IPS-NIHi11 (cell line): ENCODE measurements at regions not wholly inside any gene's neighbourhood (a gene's known extent, or its start where the extent isn't known, plus 50 kb on each side); places are given as distances from the start of the nearest gene placed in this dataset.

Experiments
- DNase-seq: peaks from one replicate; pipeline ENCODE4 v3.0.0; 2012; ENCODE audit warnings: mixed read lengths, low spot score

- DNase-seq, result no peak
Measured at GRCh38 chr1:29646161-29646775, 409.9 kb downstream of the PTPRU start.

DNA sequence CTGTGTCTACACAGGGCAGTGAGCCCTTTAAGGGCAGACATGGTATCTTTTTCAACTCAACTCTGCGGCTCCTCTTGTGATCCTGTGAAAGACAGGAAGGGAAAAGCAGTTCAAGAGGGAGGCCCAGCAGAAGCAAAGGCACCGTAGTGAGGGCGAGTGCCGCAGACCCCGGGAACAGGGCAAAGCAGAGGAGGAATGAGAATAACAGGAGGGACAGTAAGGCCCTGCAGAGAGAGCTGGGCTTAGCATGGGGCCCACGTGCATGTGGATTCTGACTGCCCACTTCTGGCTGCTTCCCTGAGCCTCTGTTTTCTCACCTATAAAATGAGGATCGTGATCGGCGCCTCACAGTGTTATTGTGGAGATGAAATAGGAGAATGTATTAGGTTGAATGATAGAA is 409.3 kb downstream of the PTPRU start:
- DNase-seq, result no peak

- DNase-seq, result no peak
Measured at GRCh38 chr1:29644812-29645211, 408.5 kb downstream of the PTPRU start.

DNA sequence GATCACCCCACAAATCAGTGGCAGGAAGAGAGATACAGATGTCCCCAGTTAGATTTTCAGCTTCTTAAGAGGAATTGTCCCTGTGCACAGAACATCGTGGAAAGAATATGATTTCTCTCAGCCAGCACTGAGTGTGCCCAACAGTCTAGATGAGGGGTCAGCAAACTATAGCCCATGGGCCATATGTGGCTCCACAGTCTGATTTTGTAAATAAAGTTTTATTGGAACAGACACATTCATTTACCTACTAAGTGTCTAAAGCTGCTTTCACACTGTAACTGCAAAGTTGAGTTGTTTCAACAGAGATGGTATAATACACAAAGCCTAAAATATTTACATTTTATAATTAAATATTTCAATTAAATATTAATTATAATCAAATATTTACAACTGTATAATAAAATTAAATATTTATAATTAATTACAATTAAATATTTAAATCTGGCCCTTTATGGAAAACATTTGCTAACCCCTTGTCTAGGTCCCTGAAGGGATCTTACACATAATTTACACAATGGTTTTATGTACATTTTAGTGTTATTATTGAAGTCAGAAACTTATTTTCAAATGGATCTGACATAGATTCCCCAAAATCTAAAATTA is 407.6 kb downstream of the PTPRU start:
- DNase-seq, result no peak

- no peak for DNase-seq
Measured at GRCh38 chr1:29643281-29643680, 407.0 kb downstream of the PTPRU start.

DNA sequence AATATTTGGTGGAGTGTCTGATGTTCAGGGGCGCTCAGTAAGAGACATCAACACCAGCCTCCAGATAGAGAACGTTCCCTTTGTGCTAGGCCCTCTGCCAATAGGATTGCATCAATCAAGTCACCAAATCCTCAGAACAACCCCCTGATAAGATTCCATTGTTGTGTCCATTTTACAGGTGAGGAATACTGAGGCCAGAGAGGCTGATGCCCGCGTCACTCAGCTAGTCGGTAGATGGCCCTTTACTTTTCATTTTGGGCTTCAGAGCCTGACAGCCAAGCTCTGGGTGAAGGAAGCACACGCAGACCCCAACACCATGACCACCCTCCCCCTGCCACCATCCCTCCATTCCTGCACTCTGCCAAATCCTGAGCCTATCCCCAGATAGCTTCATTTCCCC is 406.2 kb downstream of the PTPRU start:
- DNase-seq, result no peak

DNA sequence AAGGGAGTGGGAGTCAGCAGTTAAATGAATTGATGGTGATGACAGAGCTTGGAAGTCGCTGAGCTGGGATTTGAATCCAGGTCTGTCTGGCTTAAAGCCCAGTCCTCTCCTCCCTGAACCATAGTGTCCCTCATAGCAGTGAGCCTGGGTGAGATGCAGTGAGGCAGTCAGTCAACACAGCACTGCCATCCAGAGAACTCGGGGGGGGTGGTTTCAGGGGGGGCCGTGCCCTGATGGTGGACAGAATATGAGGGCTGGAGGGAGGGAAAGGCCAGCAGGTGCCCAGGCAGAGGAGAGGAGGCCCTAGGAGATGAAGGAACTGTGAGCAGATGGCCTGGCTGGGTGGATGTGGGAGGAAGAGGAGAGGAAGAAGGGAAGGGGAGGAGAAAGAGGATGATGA is 405.6 kb downstream of the PTPRU start:
- DNase-seq, result no peak

GRCh38 chr1:29640428-29640785 is 404.1 kb downstream of the PTPRU start:
- no peak for DNase-seq

DNA sequence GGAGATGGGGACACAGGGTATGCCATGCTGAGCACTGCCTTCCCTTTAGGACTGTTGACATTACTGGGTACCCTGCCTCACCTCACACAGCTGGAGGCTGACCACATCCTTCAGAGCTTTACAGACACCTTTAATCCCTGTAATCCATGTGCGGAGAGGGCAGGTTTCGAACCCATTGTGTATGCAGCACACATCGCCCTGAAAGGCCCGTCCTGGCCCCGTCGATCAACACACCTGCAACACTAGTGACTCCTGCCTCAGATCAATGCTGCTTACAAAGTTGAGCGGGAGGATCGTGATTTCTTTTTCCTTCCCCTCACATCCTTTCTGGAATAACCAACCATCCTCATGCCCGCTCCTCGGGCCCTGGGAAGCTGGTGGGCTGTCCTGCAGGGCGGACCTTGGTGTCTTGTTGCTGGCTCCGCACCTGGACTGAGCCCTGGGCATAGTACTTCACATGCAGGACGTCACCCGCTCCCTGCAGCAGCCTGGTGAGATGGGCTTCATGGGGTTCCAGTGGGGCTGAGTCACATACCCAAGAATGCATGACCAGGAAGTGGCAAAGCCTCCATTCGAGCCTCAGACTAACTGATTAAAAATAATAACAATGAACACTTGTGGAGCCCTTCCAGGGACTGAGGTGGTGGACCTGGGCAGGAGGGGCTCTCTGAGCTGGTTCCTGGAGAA is 403.6 kb downstream of the PTPRU start:
- DNase-seq, result no peak

DNA sequence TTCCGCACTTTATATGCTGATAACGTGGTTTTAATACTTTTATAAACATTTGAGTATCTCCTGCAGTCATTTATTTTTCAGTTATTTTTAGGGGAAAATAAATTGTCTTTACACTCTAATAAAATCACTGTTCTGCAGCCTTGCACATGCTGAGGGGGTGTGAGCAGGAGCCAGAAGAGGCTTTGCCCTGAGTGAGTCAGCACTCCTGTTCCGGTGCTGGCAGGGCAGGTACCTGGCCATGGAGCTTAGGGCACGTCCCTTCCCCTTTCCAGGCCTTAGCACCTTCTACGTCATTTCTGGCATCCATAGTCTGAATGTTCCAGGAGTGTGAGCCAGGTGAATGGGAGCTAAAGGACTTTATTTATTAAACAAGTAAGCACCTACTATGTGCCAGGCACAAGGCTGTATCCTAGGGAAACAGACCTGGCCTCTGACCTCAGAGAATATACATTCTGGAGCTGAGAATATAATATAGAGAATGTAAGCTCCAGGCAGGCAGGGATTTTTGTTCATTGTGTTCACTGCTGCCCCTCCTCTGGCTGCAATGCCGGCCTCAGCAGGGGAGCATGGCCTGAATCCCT is 402.9 kb downstream of the PTPRU start:
- no peak for DNase-seq

DNA sequence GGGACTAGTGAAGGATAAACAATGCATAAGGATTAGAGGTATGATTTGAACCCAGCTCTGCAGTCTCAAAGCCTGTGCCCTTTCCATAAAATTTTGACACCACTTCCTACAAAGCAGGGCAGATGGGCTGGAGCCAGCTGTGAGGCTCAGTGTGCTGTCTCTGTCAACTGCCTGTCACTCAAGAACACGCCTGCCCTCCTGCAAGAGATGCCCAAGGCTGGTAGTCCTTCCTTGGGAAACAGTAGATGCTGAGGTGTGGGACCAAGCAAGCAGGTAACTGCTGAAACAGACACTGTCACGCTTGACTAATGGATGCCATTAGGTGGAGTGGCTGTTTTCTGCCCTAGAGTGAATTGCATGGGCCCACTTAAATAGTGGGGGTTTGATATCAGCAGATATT is 402.0 kb downstream of the PTPRU start:
- DNase-seq, result no peak

DNA sequence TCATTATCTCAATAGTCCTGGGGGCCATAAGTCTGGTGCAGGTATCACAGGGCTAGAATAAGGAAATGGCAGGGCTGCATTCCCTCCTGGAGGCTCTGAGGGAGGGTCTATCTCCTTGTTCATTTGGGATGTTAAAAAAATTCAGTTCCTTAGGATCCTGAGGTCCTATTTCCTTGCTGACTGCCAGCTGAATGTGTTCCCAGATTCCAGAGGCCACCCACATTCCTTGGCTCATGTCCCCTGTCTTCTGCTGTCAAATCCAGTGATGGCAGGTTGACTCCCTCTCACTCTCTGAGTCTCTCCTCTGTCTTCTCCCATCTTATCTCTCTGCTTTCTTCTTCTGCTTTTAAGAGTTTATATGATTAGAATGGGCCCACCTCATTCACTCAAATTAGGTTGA is 400.6 kb downstream of the PTPRU start:
- no peak for DNase-seq

DNA sequence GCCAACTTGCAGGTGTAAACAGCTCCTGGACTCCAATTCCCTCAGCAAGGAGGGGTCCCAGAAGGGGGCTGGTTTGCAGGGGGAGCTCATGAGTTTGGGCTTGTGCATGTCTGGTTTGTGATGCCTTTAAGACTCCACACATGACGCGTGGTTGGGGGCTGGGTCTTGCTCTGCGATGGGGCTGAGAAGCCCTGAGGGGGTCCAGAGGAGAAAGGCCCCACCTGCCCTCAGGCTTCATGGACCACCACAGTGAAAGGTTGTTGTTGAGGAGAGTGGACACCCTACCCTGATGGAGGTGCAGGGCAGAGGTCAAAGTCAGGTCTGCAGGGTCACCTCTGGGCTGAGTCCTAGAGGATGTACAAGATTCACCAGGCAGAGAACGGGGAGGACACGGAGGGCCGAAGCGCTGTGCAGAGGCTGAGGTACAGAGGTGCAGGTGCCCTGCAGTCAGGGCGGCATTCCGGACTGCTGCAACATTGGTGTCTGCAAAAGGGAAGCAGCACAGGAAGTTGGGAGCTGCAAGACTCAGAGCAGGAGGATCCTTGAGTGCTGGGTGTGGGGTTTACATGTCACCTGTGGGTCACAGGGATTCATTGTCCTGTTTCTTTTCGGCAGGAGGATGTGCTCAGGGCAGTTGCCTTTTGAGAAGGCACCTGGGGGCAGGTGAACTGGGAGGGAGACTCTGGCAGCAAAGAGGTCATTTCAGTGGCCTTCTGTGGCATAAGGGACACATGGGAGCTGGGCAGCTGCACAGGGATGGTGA is 399.4 kb downstream of the PTPRU start:
- DNase-seq, result no peak

GRCh38 chr1:29634746-29635335 is 398.5 kb downstream of the PTPRU start:
- no peak for DNase-seq

- DNase-seq, result no peak
Measured at GRCh38 chr1:29634324-29634723, 398.0 kb downstream of the PTPRU start.

DNA sequence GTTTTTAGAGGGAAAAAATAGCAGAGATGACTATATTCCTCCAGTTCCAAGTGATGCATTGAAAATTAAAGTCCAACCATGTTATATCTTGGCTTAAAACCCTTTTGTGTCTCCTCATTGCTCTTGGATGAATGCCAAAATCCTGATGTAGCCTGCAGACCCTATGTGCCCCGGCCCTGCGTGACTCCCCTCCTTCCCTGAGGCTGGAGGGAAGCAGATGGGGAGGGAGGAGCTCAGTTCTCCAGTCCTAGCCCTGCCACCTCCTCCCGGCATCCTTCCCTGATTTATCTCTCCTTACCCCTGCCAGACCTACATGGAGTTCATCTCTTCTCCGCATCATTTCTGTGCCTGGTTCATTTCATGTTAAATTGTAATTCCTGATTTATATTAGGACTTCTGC is 397.4 kb downstream of the PTPRU start:
- DNase-seq, result no peak

- no peak for DNase-seq
Measured at GRCh38 chr1:29632806-29633615, 396.7 kb downstream of the PTPRU start.

GRCh38 chr1:29631836-29632805 is 395.8 kb downstream of the PTPRU start:
- no peak for DNase-seq

DNA sequence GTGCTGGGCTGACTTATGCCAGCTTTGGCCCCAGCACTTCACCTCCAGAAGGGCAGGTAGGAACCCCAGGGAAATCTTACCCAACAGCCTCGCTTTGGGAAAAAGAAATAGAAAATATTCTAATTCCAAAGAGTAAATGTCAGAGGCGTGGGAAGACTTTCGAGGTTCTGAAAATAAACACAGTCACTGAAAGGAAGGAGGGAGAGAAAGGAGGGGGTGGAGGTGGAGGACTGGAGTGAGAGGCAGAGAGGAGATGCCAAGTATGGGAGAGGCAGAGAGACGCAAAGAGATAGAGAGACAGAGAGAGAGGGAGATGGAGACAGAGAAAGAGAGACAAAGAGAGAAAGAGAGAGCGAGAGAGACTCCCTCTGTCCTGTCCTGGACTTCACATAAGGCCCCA is 395.0 kb downstream of the PTPRU start:
- DNase-seq, result no peak

DNA sequence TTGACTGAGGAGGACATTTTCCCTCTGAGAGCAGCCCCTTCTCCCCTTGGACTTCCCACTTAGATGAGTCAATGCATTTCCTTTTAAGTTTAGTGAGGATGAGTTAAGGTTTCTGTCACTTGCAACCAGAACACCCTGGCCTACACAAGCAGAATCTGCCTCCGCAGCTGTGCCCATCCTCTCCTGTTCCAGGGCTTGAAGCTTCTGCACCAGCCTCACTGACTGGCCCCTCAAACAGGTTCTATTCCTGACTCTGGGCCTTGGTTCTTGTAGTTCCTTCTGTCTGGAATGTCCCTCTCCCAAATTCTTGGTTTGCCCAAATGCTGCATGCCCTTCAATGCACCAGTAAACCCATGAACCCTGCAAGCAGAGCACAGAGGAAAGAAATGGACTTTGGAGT is 394.4 kb downstream of the PTPRU start:
- no peak for DNase-seq
